ENCODE measurements at regions not wholly inside any gene's neighbourhood (a gene's known extent, or its start where the extent isn't known, plus 50 kb on each side); places are given as distances from the start of the nearest gene placed in this dataset.

DNA sequence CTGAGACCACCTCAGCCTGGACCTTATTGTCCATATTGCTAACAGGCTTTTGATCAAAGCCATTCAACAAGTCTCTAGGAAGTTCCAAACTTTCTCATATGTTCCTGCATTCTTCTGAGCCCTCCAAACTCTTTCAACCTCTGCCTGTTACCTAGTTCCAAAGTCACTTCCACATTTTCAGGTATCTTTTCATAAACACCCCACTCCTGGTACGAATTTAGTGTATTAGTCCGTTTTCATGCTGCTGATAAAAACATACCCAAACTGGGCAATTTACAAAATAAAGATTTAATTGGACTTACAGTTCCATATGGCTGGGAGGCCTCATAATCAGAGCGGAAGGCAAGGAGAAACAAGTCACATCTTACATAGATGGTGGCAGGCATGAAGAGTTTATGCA, 836.8 kb downstream of the SORCS1 start:
- ATAC-seq (no peak), DNase-seq (ENCODE audit: low spot score) (no peak)
- H3K4me3 Mint-ChIP-seq: no peak overlapping the region
- no peak overlapping the region for H3K27ac Mint-ChIP-seq
- peaks cover 51% of the 10 kb centered on the region for H3K9me3 Mint-ChIP-seq
- ChIA-PET POLR2A (no interaction called here), CTCF (no interaction called here)
- TF ChIP-seq, protein P1, sequence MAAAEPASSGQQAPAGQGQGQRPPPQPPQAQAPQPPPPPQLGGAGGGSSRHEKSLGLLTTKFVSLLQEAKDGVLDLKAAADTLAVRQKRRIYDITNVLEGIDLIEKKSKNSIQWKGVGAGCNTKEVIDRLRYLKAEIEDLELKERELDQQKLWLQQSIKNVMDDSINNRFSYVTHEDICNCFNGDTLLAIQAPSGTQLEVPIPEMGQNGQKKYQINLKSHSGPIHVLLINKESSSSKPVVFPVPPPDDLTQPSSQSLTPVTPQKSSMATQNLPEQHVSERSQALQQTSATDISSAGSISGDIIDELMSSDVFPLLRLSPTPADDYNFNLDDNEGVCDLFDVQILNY (CRISPR knock-in tag; IDR thresholded peaks at IDR 0.05): no peak
- TF ChIP-seq, protein P2, sequence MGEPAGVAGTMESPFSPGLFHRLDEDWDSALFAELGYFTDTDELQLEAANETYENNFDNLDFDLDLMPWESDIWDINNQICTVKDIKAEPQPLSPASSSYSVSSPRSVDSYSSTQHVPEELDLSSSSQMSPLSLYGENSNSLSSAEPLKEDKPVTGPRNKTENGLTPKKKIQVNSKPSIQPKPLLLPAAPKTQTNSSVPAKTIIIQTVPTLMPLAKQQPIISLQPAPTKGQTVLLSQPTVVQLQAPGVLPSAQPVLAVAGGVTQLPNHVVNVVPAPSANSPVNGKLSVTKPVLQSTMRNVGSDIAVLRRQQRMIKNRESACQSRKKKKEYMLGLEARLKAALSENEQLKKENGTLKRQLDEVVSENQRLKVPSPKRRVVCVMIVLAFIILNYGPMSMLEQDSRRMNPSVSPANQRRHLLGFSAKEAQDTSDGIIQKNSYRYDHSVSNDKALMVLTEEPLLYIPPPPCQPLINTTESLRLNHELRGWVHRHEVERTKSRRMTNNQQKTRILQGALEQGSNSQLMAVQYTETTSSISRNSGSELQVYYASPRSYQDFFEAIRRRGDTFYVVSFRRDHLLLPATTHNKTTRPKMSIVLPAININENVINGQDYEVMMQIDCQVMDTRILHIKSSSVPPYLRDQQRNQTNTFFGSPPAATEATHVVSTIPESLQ (CRISPR knock-in tag; IDR thresholded peaks at IDR 0.05): no peak
- TF ChIP-seq ATF1 (CRISPR knock-in tag; IDR thresholded peaks at IDR 0.05) (no peak), SP1 (CRISPR knock-in tag; conservative IDR thresholded peaks at IDR 0.05) (no peak), MLX (CRISPR knock-in tag; IDR thresholded peaks at IDR 0.05) (no peak), ETV6 (CRISPR knock-in tag; IDR thresholded peaks at IDR 0.05) (no peak), FOXP1 (CRISPR knock-in tag; IDR thresholded peaks at IDR 0.05; ENCODE audit: borderline replicate concordance) (no peak), USF1 (CRISPR knock-in tag; IDR thresholded peaks at IDR 0.05) (no peak), GRHL2 (CRISPR knock-in tag; IDR thresholded peaks at IDR 0.05; ENCODE audit: insufficient replicate concordance, severe bottlenecking) (no peak), ZNF121 (CRISPR knock-in tag; IDR thresholded peaks at IDR 0.05) (no peak), ZNF396 (CRISPR knock-in tag; IDR thresholded peaks at IDR 0.05; ENCODE audit: borderline replicate concordance) (no peak)
- TF ChIP-seq, protein P3, sequence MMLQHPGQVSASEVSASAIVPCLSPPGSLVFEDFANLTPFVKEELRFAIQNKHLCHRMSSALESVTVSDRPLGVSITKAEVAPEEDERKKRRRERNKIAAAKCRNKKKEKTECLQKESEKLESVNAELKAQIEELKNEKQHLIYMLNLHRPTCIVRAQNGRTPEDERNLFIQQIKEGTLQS (CRISPR knock-in tag; conservative IDR thresholded peaks at IDR 0.05): no peak
- peaks cover 34% of the 10 kb centered on the region for H3K36me3 Mint-ChIP-seq
- no peaks in the 10 kb centered on the region for H3K4me1 Mint-ChIP-seq
- H3K27me3 Mint-ChIP-seq (ENCODE audit: low read depth): peaks cover 8% of the 10 kb centered on the region

- Mint-ChIP-seq H3K9me3 (peaks cover 17% of the 10 kb centered on the region), H3K4me3 (no peak overlapping the region), H3K4me1 (no peaks in the 10 kb centered on the region), H3K36me3 (peaks cover 3% of the 10 kb centered on the region), H3K27me3 (ENCODE audit: low read depth) (peaks cover 1% of the 10 kb centered on the region; the same call in 1 of the 2 replicates), H3K27ac (no peak overlapping the region)
- ATAC-seq: no peak
- CTCF ChIA-PET: no interaction called here
- TF ChIP-seq HMGA2 (CRISPR knock-in tag; IDR thresholded peaks at IDR 0.05) (no peak), OVOL2 (CRISPR knock-in tag; IDR thresholded peaks at IDR 0.05; ENCODE audit: borderline replicate concordance) (no peak), MAX (CRISPR knock-in tag; IDR thresholded peaks at IDR 0.05) (no peak), SOX15 (CRISPR knock-in tag; IDR thresholded peaks at IDR 0.05) (no peak), JAZF1 (CRISPR knock-in tag; IDR thresholded peaks at IDR 0.05) (no peak), NR2C2 (CRISPR knock-in tag; IDR thresholded peaks at IDR 0.05) (no peak), KAT7 (CRISPR knock-in tag; IDR thresholded peaks at IDR 0.05; ENCODE audit: borderline replicate concordance) (no peak), JUN (CRISPR knock-in tag; IDR thresholded peaks at IDR 0.05) (no peak), NFATC4 (CRISPR knock-in tag; IDR thresholded peaks at IDR 0.05) (no peak)
- no peak for DNase-seq (ENCODE audit: low spot score)
- POLR2A ChIA-PET: no interaction called here
These were observed 843.6 kb downstream of the SORCS1 start for GRCh38 chr10:106320876-106321275.

- POLR2A ChIA-PET: no interaction called here
- DNase-seq (ENCODE audit: low spot score) (no peak), ATAC-seq (no peak)
- Mint-ChIP-seq H3K4me1 (no peaks in the 10 kb centered on the region), H3K4me3 (no peak overlapping the region), H3K36me3 (no peaks in the 10 kb centered on the region), H3K27ac (no peak overlapping the region), H3K27me3 (ENCODE audit: low read depth) (no peaks in the 10 kb centered on the region), H3K9me3 (peaks cover 13% of the 10 kb centered on the region)
- CTCF ChIA-PET: no interaction called here
- TF ChIP-seq, protein P2 (CRISPR knock-in tag; IDR thresholded peaks at IDR 0.05): no peak
- TF ChIP-seq ETV6 (CRISPR knock-in tag; IDR thresholded peaks at IDR 0.05): no peak
- TF ChIP-seq, protein P4, sequence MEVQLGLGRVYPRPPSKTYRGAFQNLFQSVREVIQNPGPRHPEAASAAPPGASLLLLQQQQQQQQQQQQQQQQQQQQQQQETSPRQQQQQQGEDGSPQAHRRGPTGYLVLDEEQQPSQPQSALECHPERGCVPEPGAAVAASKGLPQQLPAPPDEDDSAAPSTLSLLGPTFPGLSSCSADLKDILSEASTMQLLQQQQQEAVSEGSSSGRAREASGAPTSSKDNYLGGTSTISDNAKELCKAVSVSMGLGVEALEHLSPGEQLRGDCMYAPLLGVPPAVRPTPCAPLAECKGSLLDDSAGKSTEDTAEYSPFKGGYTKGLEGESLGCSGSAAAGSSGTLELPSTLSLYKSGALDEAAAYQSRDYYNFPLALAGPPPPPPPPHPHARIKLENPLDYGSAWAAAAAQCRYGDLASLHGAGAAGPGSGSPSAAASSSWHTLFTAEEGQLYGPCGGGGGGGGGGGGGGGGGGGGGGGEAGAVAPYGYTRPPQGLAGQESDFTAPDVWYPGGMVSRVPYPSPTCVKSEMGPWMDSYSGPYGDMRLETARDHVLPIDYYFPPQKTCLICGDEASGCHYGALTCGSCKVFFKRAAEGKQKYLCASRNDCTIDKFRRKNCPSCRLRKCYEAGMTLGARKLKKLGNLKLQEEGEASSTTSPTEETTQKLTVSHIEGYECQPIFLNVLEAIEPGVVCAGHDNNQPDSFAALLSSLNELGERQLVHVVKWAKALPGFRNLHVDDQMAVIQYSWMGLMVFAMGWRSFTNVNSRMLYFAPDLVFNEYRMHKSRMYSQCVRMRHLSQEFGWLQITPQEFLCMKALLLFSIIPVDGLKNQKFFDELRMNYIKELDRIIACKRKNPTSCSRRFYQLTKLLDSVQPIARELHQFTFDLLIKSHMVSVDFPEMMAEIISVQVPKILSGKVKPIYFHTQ (CRISPR knock-in tag; IDR thresholded peaks at IDR 0.05): no peak
- no peak for TF ChIP-seq KAT7 (CRISPR knock-in tag; IDR thresholded peaks at IDR 0.05; ENCODE audit: borderline replicate concordance)
These were observed 844.4 kb downstream of the SORCS1 start for GRCh38 chr10:106320078-106320477.
